Prostate gland (tissue), 2 donors: ENCODE measurements at regions not wholly inside any gene's neighbourhood (a gene's known extent, or its start where the extent isn't known, plus 50 kb on each side); places are given as distances from the start of the nearest gene placed in this dataset.

ENCODE experiments used
- CTCF ChIP-seq, 4 experiments: fragments of 200-600 bp in 2 of 4; fragments of 450-650 bp in 2 of 4; sonication (generic) in 2 of 4; IDR thresholded peaks; 1 replicate in 3 of 4; 2 replicates in 1 of 4; pipeline ENCODE4 v1.5.1; 2016 to 2019; ENCODE audit warnings: antibody characterized with exemption in 4 of 4, mild to moderate bottlenecking in 2 of 4, moderate library complexity in 2 of 4
- POLR2A ChIP-seq: fragments of 450-650 bp; IDR thresholded peaks from one replicate; pipeline ENCODE4 v1.6.1; 2016; ENCODE audit warnings: antibody characterized with exemption, mild to moderate bottlenecking
- POLR2AphosphoS5 ChIP-seq: sonication (generic); formaldehyde crosslinking; IDR thresholded peaks from one replicate; pipeline ENCODE4 v1.6.1; 2017; ENCODE audit warnings: antibody characterized with exemption

GRCh38 chr13:22405891-22406290 is 735.0 kb downstream of the FGF9 start:
- TF ChIP-seq POLR2A (no peak), CTCF (IDR thresholded peaks at IDR 0.05) (no peak), POLR2AphosphoS5 (no peak)
